ENCODE measurements at regions not wholly inside any gene's neighbourhood (a gene's known extent, or its start where the extent isn't known, plus 50 kb on each side); places are given as distances from the start of the nearest gene placed in this dataset.
A peak's percentile ranks its signal among the peaks of the same experiment; 100 is the strongest.
"Not testable (repeated sequence)": the region's sequence is repeated elsewhere in the genome, so short reads cannot be mapped to it uniquely, and the experiment has no call there.

DNA sequence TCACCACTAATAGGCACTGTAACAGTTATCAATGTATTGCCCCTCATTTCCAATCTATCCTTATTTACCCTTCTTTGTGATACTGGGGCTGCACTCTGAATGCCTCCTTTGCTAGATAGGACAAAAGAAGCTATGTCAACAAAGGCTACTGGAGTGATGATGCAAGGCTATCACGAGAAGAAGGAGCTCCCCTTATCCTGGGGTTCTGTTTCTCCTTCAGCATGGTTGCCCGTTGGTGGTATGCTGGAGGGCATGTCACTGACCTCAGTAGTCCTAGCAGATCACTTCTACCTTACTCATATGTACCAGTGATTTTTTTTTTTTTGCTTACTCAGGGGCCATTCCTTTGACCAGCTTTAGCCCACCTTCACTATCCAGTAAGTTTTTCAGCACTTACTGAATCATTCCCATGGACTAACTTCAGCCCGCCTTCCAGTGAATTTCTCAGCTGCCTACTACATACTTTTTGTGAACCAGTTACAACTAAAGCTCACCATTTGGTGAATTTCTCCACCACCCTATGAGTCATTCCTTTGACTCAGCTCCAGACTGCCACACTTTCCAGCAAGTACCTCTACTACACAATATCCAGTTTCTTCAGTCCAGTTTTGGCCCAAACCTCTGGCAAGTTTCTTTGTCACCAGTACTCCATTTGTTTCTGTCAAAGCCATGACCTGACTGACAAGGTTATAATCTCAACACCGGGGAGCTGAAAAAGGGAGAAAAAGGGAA is 944.5 kb downstream of the KCNT2 start:
- DNase-seq (ENCODE audit: low read depth) = peak; percentile 37

DNA sequence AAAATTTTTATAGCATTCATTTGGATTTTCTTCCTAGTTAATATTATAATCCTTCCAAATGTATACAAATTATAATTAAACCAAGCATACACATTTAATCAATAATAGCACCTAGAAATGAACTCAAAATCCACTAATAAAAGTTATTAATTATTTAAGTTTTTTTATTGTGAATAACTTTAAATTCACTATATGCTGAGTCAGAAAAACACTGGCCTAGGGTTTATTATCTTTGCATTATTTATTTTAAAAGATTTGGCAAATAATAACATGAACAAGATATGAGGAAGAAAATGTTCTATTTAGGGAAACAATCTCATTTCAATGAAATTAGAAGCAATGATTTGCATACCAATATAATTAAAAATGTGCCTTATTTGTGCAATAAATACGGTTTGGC is 951.5 kb downstream of the KCNT2 start:
- DNase-seq (ENCODE audit: low read depth) = no peak

DNA sequence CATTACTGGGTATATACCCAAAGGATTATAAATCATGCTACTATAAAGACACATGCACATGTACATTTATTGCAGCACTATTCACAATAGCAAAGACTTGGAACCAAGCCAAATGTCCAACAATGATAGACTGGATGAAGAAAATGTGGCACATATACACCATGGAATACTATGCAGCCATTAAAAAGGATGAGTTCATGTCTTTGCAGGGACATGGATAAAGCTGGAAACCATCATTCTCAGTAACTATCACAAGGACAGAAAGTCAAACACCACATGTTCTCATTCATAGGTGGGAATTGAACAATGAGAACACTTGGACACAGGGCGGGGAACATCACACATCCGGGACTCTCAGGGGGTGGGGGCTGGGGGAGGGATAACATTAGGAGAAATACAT is 959.4 kb downstream of the KCNT2 start:
- DNase-seq (ENCODE audit: low read depth) = not testable (repeated sequence)

DNA sequence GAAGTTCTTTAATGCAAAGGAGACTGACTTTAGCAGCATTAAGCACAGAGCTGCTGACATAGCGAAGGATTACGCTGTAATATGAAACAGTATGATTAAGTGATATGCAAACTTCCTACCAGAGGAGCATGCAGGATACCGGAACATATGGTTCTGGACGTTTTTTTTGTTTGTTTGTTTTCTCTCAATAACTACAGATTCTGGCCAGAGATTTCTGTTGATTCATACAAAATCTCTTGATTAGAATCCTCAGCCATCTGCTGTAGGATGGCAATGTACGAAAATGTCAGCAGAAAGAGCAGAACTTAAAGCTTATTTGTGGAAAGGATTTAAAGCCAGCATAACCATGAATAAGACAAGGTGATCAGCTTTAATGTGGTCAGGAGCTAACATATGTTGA is 970.7 kb downstream of the KCNT2 start:
- DNase-seq (ENCODE audit: low read depth) = no peak

DNA sequence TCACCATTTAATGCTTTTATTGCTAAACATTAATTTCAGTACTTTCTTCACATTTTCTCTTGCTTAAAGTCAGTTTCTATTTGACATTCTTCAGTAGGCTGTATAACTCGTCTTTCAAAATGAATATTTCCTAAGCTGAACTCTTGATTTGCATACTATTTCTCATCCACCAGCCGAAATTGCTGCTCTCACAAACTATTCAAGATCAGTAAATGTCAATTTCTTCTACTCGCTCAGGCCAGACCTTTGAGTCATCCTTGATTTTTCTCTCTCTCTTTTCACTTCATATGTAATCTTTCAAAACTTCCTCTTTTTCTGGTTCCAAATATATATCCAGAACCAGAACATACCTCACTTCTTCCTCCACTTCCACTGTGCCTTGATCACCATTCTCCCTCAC is 990.0 kb downstream of the KCNT2 start:
- DNase-seq (ENCODE audit: low read depth) = no peak

DNA sequence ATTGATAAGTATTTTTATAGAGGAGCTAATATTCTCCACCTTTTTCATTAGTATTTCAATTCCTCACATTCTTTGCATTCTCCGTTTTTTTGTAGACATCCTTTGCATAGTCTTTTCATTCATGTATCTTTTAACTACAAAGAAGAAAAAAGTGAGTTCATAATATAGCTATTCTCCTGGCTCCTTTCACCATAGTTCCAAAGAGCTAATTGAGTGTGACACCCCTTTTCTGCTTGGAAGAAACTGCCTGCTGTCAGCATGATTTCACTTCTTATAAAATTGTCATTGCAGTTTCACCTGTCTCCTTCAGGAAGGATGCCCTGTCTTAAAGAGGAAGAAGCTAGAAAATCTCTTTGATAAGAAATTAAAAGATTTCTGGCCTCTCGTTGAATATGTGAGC is 991.1 kb downstream of the KCNT2 start:
- DNase-seq (ENCODE audit: low read depth) = no peak

DNA sequence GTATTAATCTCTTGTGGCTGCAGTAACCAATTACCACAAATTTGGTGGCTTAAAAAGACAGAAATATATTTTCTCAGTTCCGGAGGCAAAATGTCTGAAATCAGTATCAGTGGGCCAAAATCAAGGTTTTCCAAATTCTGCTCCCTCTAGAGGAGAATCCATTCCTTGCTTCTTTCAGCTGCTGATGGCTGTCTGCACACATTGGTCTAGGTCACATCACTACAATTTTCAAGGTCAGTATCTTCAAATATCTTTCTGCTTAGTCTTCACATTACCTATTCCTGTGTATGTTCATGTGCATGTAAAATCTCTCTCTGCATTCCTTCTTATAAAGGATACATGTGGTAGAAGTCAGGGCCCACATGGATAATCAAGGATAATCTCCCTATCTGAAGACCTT is 999.4 kb downstream of the KCNT2 start:
- no peak for DNase-seq (ENCODE audit: low read depth)

DNA sequence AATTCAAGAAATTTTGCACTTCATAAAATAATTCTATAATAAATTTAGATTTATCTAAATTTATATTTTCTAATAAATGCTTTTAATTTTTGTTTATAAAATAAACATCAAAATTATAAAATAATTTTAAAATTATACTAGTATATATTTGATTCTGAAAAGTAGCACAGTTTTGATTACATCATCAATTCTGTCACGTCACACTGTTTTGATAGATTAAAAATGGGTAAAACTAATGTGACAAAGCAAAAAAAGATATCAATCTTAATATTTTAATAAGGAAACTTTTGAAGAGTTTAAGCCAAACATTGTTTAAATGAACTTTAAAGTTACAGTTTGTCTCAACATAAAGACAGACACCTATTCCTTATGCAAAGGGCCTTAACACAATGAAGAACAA is 1001.8 kb downstream of the KCNT2 start:
- no peak for DNase-seq (ENCODE audit: low read depth)

DNA sequence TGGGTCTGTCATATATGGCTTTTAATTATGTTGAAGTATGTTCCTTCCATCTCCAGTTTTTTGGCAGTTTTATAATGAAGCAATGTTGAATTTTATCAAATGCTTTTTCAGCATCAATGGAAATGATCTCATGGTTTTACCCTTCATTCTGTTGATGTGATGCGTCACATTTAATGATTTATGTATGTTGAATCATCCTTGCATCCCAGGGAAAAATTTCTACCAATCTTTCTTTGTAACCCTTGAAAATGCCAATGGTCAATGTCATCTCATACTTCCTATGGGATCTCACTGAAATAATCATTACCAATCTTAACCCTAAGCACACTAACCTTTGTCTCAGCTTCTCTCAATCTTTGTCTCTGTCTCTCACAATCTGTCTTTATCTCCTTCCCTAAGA is 1004.0 kb downstream of the KCNT2 start:
- DNase-seq (ENCODE audit: low read depth) = no peak

DNA sequence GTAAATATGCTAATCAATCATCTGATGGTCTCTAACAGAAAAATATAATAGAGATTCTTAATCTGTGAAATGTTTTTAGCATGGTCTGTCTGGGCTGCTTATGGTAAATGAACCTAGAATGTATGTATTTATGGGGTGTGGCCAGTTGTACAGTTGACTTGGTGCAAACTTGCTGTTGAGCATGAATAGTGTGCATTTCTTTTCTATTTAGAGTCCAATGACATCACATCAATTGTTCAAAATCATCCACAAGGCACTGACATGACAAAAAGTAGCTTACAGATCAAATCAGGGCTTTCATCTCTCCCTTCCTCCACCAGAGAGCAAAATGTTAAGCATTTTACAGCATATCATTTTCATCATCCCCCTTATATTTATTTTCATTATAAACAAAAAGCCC is 1010.3 kb downstream of the KCNT2 start:
- DNase-seq (ENCODE audit: low read depth) = no peak

DNA sequence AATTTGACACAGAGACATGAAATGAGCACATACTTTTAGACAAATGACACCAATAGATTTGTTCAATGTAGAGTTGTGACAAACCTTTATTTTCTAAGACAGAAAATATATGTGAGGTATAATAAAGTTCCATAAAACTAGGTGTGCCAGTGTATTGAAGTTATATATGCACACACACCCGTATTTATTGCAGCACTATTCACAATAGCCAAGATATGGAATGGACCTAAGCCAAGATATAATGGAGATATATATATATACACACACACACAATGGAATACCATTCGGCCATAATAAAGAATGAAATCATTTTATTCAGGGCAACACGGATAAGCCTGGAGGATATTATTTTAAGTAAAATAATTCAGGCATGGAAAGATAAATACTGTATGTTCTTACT is 1013.5 kb downstream of the KCNT2 start:
- DNase-seq (ENCODE audit: low read depth) = no peak

DNA sequence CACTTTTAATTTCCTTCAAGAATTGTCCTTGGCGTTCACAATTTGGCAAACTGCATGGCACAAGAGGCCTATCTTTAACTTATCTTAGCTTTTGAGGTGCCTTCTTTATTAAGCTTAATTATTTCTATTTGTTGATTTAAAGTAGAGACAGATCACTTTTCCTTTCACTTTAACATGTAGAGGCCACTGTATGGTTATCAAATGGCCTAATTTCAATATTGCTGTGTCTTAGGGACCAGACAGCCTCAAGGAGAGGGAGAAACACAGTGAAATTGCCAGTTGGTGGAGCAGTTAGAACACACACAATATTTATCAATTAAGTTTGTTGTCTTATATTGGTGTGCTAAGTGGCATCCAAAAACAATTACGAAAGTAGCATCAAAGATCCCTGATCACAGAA is 1013.9 kb downstream of the KCNT2 start:
- no peak for DNase-seq (ENCODE audit: low read depth)

DNA sequence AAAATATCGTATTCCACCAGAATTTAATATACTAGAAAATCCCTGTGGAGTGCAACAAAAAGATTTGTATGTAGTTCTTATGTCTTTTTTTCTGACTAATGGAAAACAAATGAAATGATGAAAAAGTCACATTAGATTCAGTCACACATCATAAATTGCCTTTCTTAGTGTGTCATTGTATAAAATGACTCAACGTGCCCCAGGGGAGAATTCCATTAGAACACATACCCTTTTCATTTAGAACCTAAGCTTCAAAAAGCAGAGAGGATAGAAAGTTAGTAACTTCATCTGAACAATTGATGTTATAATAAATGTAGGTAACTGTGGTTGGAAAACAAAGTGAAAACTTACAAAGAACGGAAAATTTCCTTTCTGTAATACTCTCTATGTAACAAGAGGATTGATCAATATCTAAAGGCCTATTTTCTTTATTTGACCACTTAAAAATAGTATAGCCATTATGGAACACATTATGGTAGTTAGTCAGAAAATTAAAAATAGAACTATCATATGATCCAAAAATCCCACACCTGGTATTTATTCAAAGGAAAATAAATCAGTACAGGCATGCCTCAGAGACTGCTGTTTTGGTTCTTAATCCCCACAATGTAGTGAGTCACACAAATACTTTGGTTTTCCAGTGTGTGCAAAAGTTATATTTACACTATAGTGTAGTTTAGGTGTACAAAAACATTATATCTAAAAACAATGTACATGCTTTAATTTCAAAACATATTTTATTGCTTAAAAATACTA is 1016.1 kb downstream of the KCNT2 start:
- peak; percentile 21 for DNase-seq (ENCODE audit: low read depth)

DNA sequence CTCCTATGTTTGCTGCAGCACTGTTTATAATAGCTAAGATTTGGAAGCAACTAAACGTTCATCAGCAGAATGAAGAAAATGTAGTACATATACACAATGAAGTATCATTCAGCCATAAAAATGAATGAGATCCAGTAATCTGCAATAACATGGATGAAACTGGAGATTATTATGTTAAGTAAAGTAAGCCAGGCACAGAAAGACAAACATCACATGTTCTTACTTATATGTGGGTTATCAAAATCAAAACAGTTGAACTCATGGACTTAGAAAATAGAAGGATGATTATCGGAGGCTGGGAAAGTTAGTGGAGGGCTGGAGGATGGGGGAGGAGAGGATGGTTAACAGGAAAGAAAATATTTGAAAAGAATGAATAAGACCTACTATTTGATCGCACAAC is 1017.6 kb downstream of the KCNT2 start:
- no peak for DNase-seq (ENCODE audit: low read depth)

DNA sequence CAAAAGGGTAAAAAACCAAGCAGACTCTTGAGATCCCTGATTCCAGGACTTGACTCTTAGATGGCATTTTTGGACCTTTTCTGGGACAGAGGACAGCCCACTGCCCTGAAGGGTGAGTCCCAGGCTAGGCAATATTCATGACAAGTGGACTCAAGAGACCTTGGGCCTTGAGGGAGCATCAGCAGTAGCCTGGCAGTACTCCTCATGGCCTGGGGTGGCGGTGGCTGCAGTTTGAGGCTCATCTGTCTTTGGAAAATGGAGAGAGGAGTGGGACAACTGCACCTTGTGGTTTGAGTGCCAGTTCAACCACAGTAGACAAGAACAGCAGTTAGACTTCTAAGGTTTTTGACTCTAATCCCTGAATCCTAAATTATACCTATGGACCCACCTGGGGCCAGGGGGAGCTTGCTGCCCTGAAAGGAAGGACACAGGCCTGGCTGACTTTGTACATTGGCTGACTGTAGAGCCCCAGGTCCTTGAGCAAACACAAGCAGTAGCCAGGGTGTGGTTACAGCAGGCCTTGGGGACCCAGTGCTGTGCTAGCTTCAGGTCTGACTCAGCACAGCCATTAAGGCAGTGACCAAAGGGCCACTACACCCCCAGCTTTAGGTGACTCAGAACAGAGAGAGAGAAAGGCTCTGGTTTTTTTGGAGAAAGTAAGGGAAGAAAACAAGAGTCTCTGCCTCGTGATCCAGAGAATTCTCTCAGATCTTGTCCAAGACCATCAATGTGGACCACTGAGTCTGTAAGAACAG is 1023.2 kb downstream of the KCNT2 start:
- no peak for DNase-seq (ENCODE audit: low read depth)

DNA sequence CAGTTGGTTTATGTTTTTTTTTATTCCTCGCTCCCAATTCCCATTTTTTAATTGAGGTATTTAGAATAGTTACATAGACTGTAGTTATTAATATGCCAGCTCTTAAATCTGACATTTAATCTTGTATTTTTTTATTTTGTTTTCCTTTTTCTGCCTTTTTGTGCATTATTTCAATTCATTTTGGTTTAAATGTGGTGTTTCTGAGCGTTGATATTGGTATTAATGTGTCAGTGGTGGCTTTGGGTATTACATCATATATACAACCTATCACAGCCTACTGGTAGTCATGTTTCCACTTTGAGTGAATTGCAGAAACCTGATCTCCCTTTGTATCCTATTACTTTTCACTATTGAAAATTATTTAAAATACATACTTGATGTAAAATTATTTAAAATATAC is 1027.3 kb downstream of the KCNT2 start:
- no peak for DNase-seq (ENCODE audit: low read depth)

DNA sequence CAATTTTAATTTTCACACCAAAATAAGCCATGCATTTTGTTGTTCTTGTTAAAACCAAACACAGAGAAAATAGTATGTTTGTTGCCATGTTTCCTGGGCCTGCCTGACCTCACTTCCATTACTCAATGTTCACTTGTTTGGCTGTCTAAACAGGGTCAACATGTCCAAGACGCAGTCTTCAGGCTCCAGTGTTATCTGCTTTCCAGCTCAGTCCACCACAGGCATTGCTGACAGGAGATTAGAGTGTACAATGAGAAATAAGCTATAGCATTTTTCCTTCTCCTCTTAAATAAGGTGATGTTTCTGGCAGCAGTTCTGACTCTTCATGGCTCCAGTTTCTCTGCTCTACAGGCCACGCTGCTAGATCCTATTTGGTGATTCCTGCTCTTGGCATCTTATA is 1030.5 kb downstream of the KCNT2 start:
- no peak for DNase-seq (ENCODE audit: low read depth)

DNA sequence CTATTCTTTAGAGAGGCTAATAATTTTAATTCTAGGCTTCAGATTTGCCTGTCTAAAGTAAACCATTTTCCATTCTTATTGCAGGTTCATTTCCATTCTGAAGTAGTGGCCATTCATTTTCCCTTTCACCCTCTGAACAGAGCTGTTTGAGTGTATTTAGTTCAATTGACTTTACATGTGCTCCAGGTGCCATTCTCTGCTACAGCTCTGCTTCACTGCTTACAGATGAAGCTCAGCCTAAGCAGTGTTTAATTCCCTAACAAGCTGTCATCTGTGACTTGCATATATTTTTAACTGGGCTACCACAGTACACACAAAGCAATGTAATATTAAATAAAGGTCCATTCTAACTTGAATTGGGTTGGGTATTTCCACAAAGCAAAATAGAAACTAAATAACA is 1031.6 kb downstream of the KCNT2 start:
- DNase-seq (ENCODE audit: low read depth) = no peak

DNA sequence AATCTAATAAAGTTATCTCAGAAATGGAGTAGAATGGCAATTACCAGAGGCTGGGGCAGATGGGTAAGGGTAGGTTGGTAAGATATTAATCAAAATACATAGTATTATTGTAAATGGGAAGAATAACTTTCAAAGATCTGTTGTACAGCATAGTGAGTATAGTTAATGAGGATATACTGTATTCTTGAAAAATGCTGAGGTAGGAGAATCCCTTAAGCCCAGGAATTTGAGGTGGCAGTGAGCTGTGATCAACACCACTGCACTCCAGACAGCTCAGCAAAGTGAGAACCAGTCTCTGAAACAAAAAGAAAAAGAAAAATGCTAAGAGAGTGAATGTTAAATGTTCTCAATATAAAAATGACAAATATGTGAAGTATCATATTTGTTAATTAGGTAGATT is 1033.7 kb downstream of the KCNT2 start:
- no peak for DNase-seq (ENCODE audit: low read depth)

DNA sequence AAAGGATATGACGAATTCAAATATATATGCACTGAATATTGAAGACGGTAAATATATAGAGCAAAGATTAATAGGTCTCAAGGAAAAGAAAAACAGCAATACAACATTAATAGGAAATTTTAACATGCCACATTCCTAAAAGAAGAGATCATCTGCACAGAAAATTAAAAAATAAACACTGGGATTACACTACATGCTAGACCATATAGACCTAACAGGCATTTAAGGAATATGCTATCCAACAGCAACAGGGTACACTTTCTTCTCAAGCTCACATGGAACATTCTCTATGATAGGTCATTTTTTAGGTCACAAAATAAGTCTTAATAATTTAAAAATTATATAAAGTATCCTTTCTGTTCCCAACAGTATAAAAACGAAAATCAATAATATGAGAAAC is 1038.3 kb downstream of the KCNT2 start:
- no peak for DNase-seq (ENCODE audit: low read depth)

DNA sequence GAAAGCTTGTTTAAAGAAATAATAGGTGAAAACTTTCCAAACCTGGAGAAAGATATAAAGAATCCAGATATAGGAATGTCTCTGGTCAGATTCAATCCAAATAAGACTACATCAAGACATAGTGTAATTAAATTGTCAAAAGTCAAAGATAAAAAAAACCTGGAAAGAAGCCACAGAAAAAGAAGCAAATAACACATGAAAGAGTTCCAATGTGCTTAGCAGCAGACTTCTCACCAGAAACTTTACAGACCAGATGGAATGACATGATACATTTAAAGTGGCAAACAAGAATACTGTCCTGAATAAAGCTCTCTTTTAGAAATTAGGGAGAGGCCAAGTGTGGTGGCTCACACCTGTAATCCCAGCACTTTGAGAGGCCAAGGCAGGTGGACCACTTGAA is 1039.9 kb downstream of the KCNT2 start:
- DNase-seq (ENCODE audit: low read depth) = no peak

DNA sequence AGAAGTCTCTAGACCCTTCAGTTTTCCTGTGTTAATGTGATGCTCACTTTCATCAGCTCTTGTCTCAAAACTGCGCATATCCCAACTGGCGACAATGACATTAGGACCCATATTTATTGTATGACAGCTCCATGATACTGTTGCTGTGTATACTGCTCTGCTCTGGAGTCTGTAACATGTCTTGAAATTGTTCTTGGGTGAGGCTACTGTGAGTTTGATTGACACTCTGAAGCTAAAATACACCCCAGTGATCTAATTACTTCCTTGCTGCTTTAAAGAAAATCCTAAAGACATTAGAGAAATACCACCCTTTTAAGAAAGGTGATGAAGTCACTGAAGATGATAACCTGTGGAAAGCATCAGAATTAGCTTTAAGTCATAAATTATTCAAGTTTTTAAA is 1046.2 kb downstream of the KCNT2 start:
- DNase-seq (ENCODE audit: low read depth) = no peak
